HPDE6-E6E7 (cell line): ENCODE measurements at regions not wholly inside any gene's neighbourhood (a gene's known extent, or its start where the extent isn't known, plus 50 kb on each side); places are given as distances from the start of the nearest gene placed in this dataset.
A peak's percentile ranks its signal among the peaks of the same experiment; 100 is the strongest.

Source experiments
- DNase-seq: peaks from one replicate; pipeline ENCODE4 v3.0.0; 2011; ENCODE audit warnings: missing footprints; ENCODE audit errors: extremely low spot score

- no peak for DNase-seq
These were observed 134.6 kb upstream of the TCF21 start for GRCh38 chr6:133754298-133754697.

- DNase-seq: no peak
These were observed 132.7 kb upstream of the TCF21 start for GRCh38 chr6:133756078-133756695.

- no peak for DNase-seq
These were observed 131.6 kb upstream of the TCF21 start for GRCh38 chr6:133757335-133757734.

DNA sequence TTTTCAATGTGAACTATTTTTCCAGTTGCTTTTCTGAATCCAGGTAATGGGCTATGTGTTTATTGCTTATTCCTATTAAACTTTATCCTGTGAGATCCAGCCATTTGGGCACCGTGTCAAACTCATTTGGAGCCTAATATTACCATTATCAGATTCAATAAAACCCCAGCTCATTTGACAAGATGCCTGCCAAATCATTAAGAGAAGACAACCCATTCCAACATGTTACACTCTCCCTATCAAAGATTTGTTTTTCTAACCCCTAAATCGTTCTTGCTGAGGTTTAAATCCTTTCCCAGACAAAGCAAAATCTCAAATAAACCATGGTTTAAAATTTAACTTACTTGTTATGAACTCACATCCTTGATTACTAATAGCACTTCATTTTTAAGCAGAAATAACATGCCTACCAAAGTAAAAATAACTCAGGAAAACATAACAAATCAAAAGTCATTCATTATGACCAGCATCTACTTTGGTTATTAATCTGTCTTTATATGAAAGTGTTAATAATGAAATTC lies 130.0 kb upstream of the TCF21 start:
- DNase-seq: no peak

DNA sequence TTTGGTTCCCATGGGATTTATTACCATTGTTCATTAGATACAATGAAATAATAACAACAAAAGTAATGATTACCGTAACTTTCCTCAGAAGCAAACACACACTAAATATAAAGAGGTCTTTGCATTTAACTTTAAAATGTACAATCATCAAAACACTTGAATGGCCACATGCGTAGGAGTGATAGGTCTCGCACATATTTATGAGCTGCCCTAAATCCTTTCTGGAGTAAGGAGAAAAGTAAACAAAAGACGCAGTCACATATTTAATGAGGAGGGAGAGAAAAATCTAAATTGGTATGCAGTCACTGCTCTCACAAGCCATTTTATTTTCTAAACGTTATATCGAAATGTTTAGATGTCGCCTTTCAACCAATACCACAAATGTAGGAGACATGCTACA lies 129.4 kb upstream of the TCF21 start:
- no peak for DNase-seq

- no peak for DNase-seq
These were observed 127.2 kb upstream of the TCF21 start for GRCh38 chr6:133761706-133762105.

GRCh38 chr6:133764008-133764753 lies 124.7 kb upstream of the TCF21 start:
- no peak for DNase-seq

GRCh38 chr6:133764754-133765208 lies 124.1 kb upstream of the TCF21 start:
- no peak for DNase-seq

DNA sequence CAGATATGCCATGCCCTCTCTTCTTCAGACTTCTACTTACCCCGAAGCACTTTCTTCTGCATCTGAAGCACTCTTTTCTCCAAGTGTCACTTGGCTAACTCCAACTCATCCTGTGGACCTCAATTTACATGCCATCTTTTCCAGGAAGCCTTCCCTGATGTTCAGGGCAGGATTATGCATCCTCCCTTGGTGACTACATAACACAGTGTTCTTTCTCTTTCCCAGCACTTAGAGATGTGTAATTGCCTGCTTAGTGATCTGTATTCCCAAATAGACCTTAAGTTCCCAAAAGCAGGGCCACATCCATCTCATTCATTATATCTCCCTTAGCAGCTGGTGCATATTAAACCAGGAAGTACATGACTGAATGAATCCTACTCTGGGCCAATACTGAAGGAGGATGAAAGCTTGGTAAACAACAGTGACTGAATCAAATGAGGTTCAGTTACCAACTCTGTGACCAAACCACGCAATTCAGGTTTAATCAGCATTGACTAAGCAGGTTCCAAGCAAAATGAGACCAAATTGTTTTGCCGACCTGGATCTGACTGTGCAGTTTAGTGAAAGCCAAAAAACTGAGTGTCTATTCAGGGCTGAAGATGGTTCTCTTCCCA lies 121.4 kb upstream of the TCF21 start:
- no peak for DNase-seq

- DNase-seq: no peak
These were observed 120.1 kb upstream of the TCF21 start for GRCh38 chr6:133768656-133769295.

DNA sequence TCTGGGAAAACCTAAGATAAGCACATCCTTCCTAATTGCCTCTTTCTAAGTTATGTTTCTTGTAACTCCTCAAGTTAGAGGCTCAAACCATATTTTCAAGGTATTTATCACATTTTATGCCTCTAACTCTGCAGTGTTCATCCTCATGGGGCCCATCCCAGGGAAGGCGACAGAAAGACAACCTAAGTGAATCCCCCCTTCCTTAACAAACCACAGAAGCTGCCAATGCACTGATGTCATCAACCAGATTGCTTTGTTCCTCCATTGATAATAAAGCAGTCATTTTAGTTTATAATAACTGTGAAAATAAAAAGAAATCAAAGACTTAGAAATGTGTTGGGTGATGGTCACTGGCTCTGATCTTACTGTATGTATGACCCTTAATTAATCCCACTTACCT lies 119.5 kb upstream of the TCF21 start:
- DNase-seq: no peak

- DNase-seq: no peak
These were observed 116.3 kb upstream of the TCF21 start for GRCh38 chr6:133772567-133772966.

- no peak for DNase-seq
These were observed 115.1 kb upstream of the TCF21 start for GRCh38 chr6:133773776-133774175.

DNA sequence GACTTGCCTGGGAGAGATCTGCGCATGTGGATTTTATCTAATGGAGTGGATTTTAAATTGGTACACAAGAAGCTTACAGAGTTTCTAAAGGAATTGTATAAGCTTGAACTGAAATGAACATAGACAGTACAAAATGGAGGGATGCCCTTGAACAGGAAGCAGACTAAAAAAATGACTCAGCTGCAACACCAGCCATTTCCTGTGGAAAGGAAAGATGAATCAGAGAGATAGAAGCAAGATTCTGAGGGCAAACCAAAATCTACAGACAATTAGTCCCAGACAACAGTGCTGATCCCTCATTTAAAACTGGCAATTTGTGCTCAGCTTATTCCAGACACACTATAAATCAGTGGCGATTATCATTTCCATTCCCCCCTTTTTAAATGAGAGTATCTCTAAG lies 114.6 kb upstream of the TCF21 start:
- DNase-seq: no peak

DNA sequence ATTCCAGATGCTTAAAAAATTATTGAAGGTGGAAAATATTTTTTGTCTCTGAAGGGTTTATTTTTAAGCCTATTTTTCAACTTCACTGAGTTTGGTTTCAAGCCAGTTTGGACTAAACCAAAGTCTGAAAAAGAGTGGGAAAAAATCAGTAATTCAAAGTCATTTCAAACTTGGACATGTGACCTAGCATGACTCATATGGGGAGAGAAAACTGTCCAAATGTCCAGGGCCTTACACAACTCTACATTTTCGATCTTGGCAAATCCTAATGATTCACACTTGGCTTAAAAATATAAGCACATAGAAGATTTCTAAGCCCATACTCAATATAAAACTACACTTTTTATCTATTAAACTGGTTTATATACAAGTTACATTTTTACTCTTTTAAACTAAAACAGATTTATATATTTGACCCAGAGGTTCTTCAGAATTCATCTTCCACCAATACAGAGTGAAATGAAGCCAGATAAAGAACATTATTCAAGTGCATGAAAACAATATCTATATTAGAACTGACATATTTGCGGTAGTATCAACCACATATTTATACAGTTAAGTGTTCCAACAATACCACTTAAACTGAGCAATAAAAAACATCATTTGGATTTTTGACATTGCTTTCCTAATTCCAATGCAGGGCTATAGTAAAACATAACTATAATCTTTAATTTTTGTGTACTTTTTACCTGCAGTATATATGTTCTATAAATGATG lies 110.3 kb upstream of the TCF21 start:
- DNase-seq: peak; percentile 29

DNA sequence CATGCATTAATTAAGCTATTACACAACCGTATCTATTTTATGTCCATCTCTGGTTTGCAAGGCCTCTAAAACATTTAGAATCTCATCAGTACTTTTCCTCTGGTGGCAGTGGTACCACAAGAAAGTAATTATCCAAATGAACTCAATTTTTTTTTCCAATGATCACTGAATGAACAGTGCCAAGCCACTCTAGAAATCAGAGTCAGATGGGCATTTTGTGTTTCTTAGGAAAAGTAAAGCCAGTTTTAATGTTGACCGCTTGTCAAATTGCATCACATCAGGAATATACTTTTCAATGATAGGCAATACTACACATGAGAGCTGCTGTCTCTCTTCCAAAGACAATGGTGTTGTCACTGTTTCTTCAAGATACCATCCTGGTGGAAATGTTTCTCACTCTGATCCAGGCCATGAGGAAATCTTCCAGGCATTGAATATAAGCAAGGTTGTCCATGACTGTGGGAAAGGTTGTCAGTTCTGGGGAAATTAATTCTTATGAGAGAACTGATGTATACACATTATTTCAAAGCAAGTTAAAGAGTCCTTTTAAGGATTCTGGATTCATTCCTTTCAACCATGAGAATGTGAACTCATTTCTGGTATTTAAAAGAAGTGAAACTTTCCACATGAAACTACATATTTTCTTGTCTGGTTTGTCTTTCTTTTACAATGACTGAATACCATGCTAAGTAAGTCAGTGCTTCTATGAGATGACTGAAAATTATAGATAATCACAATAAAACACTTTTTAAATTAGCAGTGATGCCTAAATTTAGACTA lies 108.8 kb upstream of the TCF21 start:
- DNase-seq: no peak

- no peak for DNase-seq
These were observed 102.9 kb upstream of the TCF21 start for GRCh38 chr6:133786016-133786415.

DNA sequence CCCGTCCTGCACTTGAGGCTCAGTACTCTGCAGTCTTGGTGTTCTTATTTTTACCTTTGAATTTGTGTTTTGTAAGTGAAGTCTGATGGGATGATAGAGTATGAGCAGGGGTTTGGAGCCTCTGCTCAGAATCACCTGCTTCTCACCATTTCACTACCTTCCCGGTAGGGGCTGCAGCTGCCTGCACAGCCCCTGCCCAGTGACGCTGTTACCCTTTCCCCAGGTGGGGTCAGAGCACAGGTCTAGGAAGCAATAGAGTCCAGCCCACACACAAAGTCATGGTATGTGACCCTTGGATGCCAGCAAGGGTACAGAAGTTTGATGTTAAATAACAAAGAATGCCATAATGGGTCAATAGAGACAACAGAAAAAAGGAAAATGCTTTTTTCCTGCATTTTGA lies 101.8 kb upstream of the TCF21 start:
- DNase-seq: no peak

- DNase-seq: no peak
These were observed 100.9 kb upstream of the TCF21 start for GRCh38 chr6:133787859-133788505.

- no peak for DNase-seq
These were observed 100.4 kb upstream of the TCF21 start for GRCh38 chr6:133788556-133788955.
